ENCODE measurements at regions not wholly inside any gene's neighbourhood (a gene's known extent, or its start where the extent isn't known, plus 50 kb on each side); places are given as distances from the start of the nearest gene placed in this dataset.

- no peak for DNase-seq (ENCODE audit: low read depth in 1 of 2, low spot score in 1 of 2)
- TF ChIP-seq POLR2AphosphoS5 (IDR thresholded peaks at IDR 0.05; ENCODE audit: low read depth) (no peak), SPI1 (IDR thresholded peaks at IDR 0.05; ENCODE audit: borderline replicate concordance, low read depth) (no peak), CTCF (IDR thresholded peaks at IDR 0.05; ENCODE audit: insufficient read depth, low read length) (no peak), GABPA (IDR thresholded peaks at IDR 0.05; ENCODE audit: low read depth) (no peak), REST (IDR thresholded peaks at IDR 0.05; ENCODE audit: insufficient replicate concordance, low read depth) (no peak)
Observed at GRCh38 chr14:53409969-53410368, 256.8 kb upstream of the DDHD1 start.

GRCh38 chr14:53409289-53409688 lies 256.2 kb upstream of the DDHD1 start:
- no peaks in the 10 kb centered on the region for H3K27me3 ChIP-seq (ENCODE audit: insufficient read depth, poor library complexity, severe bottlenecking)
- no peak for DNase-seq (ENCODE audit: low read depth in 1 of 2, low spot score in 1 of 2)
- H3K27ac ChIP-seq (replicated peaks): no peak overlapping the region
- TF ChIP-seq POLR2AphosphoS5 (IDR thresholded peaks at IDR 0.05; ENCODE audit: low read depth): no peak
- TF ChIP-seq CTCF (IDR thresholded peaks at IDR 0.05; ENCODE audit: insufficient read depth, low read length): no peak
- TF ChIP-seq SPI1 (IDR thresholded peaks at IDR 0.05; ENCODE audit: borderline replicate concordance, low read depth): no peak
- no peak for TF ChIP-seq REST (IDR thresholded peaks at IDR 0.05; ENCODE audit: insufficient replicate concordance, low read depth)
- TF ChIP-seq GABPA (IDR thresholded peaks at IDR 0.05; ENCODE audit: low read depth): no peak
- H3K4me3 ChIP-seq (replicated peaks; ENCODE audit: insufficient read depth, low read length): no peak overlapping the region

More at GRCh38 chr14:53409969-53410368, 256.8 kb upstream of the DDHD1 start:
- Histone ChIP-seq H3K4me3 (replicated peaks; ENCODE audit: insufficient read depth, low read length) (no peak overlapping the region), H3K27ac (replicated peaks) (no peak overlapping the region), H3K27me3 (ENCODE audit: insufficient read depth, poor library complexity, severe bottlenecking) (no peaks in the 10 kb centered on the region)

GRCh38 chr14:53408175-53408879 lies 255.2 kb upstream of the DDHD1 start:
- DNase-seq (ENCODE audit: low read depth in 1 of 2, low spot score in 1 of 2): no peak
- no peaks in the 10 kb centered on the region for H3K27me3 ChIP-seq (ENCODE audit: insufficient read depth, poor library complexity, severe bottlenecking)
- TF ChIP-seq POLR2AphosphoS5 (IDR thresholded peaks at IDR 0.05; ENCODE audit: low read depth) (no peak), CTCF (IDR thresholded peaks at IDR 0.05; ENCODE audit: insufficient read depth, low read length) (no peak), REST (IDR thresholded peaks at IDR 0.05; ENCODE audit: insufficient replicate concordance, low read depth) (no peak), GABPA (IDR thresholded peaks at IDR 0.05; ENCODE audit: low read depth) (no peak), SPI1 (IDR thresholded peaks at IDR 0.05; ENCODE audit: borderline replicate concordance, low read depth) (no peak)
- no peak overlapping the region for H3K4me3 ChIP-seq (replicated peaks; ENCODE audit: insufficient read depth, low read length)
- H3K27ac ChIP-seq (replicated peaks): no peak overlapping the region

Data from HL-60 (cell line).